ENCODE measurements at regions not wholly inside any gene's neighbourhood (a gene's known extent, or its start where the extent isn't known, plus 50 kb on each side); places are given as distances from the start of the nearest gene placed in this dataset.
"Not testable (repeated sequence)": the region's sequence is repeated elsewhere in the genome, so short reads cannot be mapped to it uniquely, and the experiment has no call there.

DNA sequence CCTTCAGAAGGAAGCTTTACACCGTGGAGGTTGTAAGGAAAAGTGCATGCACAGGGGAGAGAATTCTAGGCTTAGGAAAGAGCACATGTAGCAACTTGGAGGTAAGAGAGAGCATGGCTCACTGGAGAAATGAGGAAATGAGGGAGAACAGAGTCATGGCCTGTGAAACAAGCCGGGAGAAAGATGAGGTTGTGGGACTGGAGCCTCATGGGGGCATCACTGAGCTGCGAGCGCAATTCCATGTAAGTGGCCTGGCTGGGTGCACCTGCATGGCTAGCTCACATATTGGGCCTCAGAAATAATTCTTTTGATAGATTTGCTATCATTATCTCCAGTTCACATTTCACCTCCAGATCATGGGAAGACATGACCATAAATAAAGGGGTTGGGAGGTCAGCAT lies 785.5 kb upstream of the RAB6C start:
- DNase-seq (ENCODE audit: low read depth in 3 of 3, low spot score in 1 of 3) = no peak

GRCh38 chr2:129199501-129199900 lies 780.0 kb upstream of the RAB6C start:
- no peak for DNase-seq (ENCODE audit: low read depth in 3 of 3, low spot score in 1 of 3)

GRCh38 chr2:129201696-129202095 lies 777.8 kb upstream of the RAB6C start:
- no peak for DNase-seq (ENCODE audit: low read depth in 3 of 3, low spot score in 1 of 3)

- no peak for DNase-seq (ENCODE audit: low read depth in 3 of 3, low spot score in 1 of 3)
Measured at GRCh38 chr2:129203331-129203730, 776.1 kb upstream of the RAB6C start.

DNA sequence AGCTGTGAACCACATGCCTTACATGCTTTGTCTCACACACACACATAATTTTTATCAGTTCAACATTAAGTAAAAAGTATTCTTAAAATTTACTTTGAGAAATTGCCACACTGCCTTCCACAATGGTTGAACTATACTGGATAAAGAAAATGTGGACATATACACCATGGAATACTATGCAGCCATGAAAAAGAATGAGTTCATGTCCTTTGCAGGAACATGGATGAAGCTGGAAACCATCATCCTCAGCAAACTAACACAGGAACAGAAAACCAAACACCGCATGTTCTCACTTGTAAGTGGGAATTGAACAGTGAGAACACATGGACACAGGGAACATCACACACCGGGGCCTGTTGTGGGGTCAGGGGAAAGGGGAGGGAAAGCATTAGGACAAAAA lies 774.9 kb upstream of the RAB6C start:
- DNase-seq (ENCODE audit: low read depth in 3 of 3, low spot score in 1 of 3) = not testable (repeated sequence)

DNA sequence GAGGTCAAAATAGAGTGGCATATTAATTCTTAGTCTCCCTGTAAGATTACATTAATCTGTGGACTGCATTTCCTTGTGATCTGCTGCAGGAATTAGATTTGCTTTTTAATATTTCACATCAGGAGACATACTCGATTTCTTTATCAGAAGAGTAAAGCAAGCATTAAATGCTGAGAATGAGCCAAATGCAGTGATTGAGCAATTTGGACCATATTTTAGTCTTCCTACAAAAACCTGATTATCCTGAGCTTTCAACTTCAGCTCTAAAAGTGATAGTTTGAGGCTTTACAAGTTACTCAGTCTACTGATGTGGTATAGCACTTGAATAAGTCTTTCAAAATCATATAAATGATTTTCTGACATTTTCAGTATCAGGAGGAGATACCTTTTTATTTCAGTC lies 774.3 kb upstream of the RAB6C start:
- DNase-seq (ENCODE audit: low read depth in 3 of 3, low spot score in 1 of 3) = no peak

- DNase-seq (ENCODE audit: low read depth in 3 of 3, low spot score in 1 of 3) = no peak
Measured at GRCh38 chr2:129205766-129206165, 773.7 kb upstream of the RAB6C start.

- no peak for DNase-seq (ENCODE audit: low read depth in 3 of 3, low spot score in 1 of 3)
Measured at GRCh38 chr2:129212299-129212958, 767.0 kb upstream of the RAB6C start.

- DNase-seq (ENCODE audit: low read depth in 3 of 3, low spot score in 1 of 3) = no peak
Measured at GRCh38 chr2:129224022-129224421, 755.4 kb upstream of the RAB6C start.

DNA sequence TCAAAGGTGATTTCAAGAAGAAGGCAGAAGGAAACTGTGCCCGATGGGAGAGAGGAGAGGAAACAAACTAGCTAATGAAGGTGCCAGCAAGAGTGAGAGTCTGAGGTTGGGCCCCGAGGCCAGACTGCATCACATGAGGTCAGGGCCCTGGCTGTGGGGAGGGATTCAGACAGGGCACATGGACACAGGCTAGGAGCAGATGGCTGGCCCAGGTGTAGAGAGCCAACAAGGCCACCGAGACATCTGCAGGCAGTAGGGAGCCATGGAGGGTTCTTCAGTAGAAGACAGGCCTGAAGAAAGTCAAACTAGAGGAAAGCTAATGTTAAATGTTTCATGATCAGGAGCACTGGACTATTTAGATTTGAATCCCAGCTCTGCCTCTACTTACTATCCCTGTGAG lies 755.0 kb upstream of the RAB6C start:
- DNase-seq (ENCODE audit: low read depth in 3 of 3, low spot score in 1 of 3) = no peak

DNA sequence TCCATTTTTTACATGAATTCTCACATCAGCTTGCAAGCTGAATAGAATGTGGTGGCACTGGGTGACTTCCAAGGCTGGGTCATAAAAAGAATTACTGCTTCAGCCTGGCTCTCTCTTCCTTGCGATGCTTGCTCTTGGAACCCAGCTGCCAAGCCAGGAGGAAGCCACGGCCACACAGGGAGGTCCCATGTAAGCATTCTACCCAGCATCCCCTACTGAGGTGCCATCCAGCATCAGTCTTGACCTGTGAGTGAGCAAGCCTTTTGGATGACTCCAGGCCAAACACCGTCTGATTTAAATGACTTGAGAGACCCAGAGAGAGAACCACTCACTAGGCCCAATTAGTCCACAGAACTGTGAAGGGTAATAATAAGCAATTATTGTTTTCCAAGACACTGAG lies 750.3 kb upstream of the RAB6C start:
- no peak for DNase-seq (ENCODE audit: low read depth in 3 of 3, low spot score in 1 of 3)

DNA sequence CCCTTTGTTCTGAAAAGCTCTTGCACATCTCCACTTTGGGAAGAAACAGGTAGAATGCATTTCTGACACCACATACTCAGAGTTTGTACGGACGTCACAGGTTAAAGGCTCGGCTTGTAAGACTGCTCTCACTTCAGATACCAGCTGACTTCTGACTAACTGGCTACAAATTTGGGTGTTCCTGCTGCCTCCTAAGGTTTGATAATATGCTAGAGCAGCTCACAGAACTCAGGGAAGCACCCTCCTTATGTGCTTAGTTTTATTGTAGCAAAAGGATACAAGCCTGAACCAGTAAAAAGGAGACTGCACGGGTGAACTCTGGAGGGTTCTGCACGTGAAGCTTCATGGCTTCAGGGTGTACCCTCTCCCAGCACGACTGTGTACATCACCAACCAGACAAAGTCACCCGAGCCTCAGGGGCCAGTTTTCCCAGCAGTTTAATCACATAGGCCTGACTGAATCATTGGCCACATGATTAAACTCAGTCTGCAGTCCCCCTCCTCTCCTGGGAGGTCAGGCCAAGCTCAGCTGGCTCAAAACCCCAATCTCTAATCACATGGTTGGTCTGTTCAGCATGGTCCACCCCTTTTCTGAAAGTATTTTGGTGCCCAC lies 749.5 kb upstream of the RAB6C start:
- DNase-seq (ENCODE audit: low read depth in 3 of 3, low spot score in 1 of 3) = no peak

- no peak for DNase-seq (ENCODE audit: low read depth in 3 of 3, low spot score in 1 of 3)
Measured at GRCh38 chr2:129231924-129232323, 747.5 kb upstream of the RAB6C start.

DNA sequence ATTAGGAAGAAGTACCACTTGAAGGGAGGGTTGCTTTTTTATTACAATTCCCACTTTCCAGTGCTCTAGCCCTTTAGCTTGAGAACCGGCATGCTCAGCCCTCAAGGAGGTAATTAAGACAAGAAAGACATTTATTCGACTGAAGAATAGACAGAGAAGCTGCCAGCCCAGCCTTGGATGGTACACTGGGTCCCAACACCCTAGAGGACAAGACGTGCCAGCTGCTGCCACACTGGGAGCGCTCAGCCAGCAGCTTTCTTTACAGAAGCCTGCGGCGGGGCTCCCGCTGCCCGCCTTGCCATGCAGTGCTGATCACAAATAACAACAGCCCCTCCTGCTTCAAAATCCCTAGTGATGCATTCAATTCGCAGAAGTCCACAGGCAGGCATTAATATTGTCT lies 746.3 kb upstream of the RAB6C start:
- no peak for DNase-seq (ENCODE audit: low read depth in 3 of 3, low spot score in 1 of 3)

DNA sequence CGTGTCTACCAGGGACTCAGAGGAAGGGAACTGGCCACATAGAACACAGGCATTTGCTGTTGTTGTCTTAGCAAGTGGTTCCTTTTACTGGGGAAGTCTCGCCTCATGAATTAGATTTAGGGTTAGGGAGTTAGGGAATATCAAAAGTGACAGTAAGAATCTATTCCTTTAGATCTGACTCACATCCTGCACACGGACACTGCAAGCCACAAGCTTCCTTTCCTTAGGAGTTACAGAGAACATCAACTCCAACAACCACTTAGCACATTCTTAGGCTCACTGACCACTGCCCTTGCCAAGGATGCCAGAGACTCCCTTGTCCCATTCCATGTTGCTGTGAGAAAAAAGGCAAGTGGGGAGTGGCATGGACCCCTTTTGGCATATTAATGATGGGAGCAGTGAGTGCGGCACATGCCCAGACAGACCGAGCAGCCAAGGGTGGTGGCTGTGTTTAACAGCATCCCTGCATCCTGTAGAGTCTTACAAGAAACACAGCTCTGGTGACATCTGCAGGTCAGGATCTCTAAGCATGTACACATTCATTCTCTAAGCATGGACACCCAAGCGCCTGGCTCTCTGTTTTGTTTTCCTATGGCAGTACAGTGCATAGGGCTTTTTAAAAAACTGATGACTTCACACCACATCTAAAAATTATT lies 745.6 kb upstream of the RAB6C start:
- no peak for DNase-seq (ENCODE audit: low read depth in 3 of 3, low spot score in 1 of 3)

- no peak for DNase-seq (ENCODE audit: low read depth in 3 of 3, low spot score in 1 of 3)
Measured at GRCh38 chr2:129236601-129237000, 742.9 kb upstream of the RAB6C start.

DNA sequence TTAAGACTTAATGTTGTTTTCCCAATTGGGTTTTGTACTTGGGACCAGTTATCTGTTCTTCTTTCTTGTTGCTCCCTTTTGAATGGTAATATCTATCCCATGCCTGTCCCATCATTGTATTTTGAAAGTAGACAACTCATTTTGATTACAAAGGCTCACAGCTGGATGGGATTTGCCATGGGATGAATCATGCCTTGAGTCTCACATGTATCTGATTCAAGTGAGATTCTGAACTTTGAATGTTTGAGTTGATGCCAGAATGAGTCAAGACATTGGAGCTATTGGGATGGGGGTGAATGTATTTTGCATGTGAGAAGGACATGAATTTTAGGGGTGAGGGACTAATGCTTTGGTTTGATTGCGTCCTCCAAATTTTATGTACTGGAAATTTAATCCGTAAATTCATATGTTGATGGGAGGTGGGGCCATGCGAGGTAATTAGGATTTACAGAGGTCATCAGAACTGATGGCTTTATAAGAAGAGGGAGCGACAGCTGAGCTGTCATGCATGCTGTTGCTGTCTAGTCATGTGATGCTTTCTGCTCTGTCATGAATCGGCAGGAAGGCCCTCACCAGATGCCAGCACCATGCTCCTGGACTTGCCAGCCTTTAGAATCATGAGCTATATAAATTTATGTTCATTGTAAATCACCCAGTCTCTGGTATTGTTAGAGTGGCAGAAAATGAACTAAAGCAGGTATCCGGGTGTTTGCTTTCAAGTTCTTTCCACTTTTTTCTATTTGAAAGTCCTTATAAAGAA lies 741.3 kb upstream of the RAB6C start:
- DNase-seq (ENCODE audit: low read depth in 3 of 3, low spot score in 1 of 3) = no peak

DNA sequence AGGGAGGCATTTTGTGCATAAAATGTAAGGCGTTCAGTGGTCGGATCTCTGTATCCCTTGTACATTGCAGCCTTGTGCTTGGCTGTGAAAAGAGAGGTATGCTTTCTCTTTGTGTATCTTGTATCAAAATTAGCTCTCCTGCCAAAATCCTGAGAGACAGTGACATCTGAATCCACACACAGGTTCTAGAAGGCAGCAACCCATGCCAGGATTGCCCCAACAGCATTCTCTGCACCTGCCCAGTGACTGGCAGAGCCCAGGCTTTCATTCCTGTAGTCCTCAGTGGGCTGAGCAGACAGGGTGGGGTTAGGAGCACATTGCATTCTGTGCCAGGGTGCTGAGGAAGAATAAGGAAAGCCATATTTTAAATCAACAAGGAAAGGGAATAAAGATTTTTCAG lies 740.3 kb upstream of the RAB6C start:
- DNase-seq (ENCODE audit: low read depth in 3 of 3, low spot score in 1 of 3) = no peak

GRCh38 chr2:129240061-129240460 lies 739.4 kb upstream of the RAB6C start:
- no peak for DNase-seq (ENCODE audit: low read depth in 3 of 3, low spot score in 1 of 3)

GRCh38 chr2:129242269-129242668 lies 737.2 kb upstream of the RAB6C start:
- DNase-seq (ENCODE audit: low read depth in 3 of 3, low spot score in 1 of 3) = no peak

GRCh38 chr2:129247751-129248150 lies 731.7 kb upstream of the RAB6C start:
- DNase-seq (ENCODE audit: low read depth in 3 of 3, low spot score in 1 of 3) = no peak

DNA sequence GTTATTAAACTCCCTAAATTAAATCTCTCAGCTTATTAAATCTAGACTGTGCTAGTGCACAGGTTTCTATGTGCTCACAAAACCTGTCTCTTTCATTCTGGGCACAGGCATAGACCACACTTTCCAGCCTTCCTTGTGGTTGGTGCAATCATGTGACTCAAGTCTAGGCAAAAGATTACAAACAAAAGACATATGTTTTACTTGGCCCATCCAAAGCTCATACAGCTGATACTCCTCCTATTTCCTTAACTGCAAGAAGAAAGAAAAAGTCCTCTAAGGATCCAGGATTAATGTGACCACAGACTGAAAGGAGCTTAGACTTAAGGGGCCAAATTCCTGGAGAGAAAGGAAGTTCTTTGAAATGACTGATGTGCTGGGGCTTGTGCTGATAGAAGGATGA lies 731.3 kb upstream of the RAB6C start:
- no peak for DNase-seq (ENCODE audit: low read depth in 3 of 3, low spot score in 1 of 3)

Measured in stimulated activated CD4-positive, alpha-beta T cell treated with anti-CD3 and anti-CD28 coated beads, TNF-alpha, amount 100 ng/mL, for 1 hour (primary cell).